ENCODE measurements at regions not wholly inside any gene's neighbourhood (a gene's known extent, or its start where the extent isn't known, plus 50 kb on each side); places are given as distances from the start of the nearest gene placed in this dataset.
"Not testable (repeated sequence)": the region's sequence is repeated elsewhere in the genome, so short reads cannot be mapped to it uniquely, and the experiment has no call there.

GRCh38 chr9:29200650-29201049 is 1627.4 kb upstream of the C9orf72 start:
- no peak for FAIRE-seq

GRCh38 chr9:29203244-29203930 is 1630.1 kb upstream of the C9orf72 start:
- FAIRE-seq, result no peak

GRCh38 chr9:29208670-29209069 is 1635.4 kb upstream of the C9orf72 start:
- peak; percentile 26 for FAIRE-seq

- no peak for FAIRE-seq
These were observed 1636.5 kb upstream of the C9orf72 start for GRCh38 chr9:29209748-29210291.

- FAIRE-seq, result no peak
These were observed 1637.8 kb upstream of the C9orf72 start for GRCh38 chr9:29211003-29211579.

- FAIRE-seq, result no peak
These were observed 1638.5 kb upstream of the C9orf72 start for GRCh38 chr9:29211580-29212396.

GRCh38 chr9:29212397-29213387 is 1639.4 kb upstream of the C9orf72 start:
- no peak for FAIRE-seq

GRCh38 chr9:29213417-29214153 is 1640.3 kb upstream of the C9orf72 start, which contains the start of gene LINGO2:
LINGO2 (minus strand) TSS chr9:29213601.
- FAIRE-seq, result no peak

- no peak for FAIRE-seq
These were observed 1640.9 kb upstream of the C9orf72 start for GRCh38 chr9:29214154-29214689.

- no peak for FAIRE-seq
These were observed 1641.5 kb upstream of the C9orf72 start for GRCh38 chr9:29214690-29215253.

GRCh38 chr9:29217966-29218365 is 1644.7 kb upstream of the C9orf72 start:
- FAIRE-seq, result no peak

- FAIRE-seq, result no peak
These were observed 1647.4 kb upstream of the C9orf72 start for GRCh38 chr9:29220596-29221251.

- FAIRE-seq, result no peak
These were observed 1655.3 kb upstream of the C9orf72 start for GRCh38 chr9:29228558-29228957.

- no peak for FAIRE-seq
These were observed 1657.7 kb upstream of the C9orf72 start for GRCh38 chr9:29230931-29231330.

GRCh38 chr9:29233193-29233592 is 1659.9 kb upstream of the C9orf72 start:
- no peak for FAIRE-seq

GRCh38 chr9:29241320-29241719 is 1668.0 kb upstream of the C9orf72 start:
- no peak for FAIRE-seq

- FAIRE-seq, result no peak
These were observed 1672.1 kb upstream of the C9orf72 start for GRCh38 chr9:29245351-29245750.

- not testable (repeated sequence) for FAIRE-seq
These were observed 1697.1 kb upstream of the C9orf72 start for GRCh38 chr9:29270400-29270799.

GRCh38 chr9:29282121-29282520 is 1708.8 kb upstream of the C9orf72 start:
- no peak for FAIRE-seq

GRCh38 chr9:29285818-29286217 is 1712.5 kb upstream of the C9orf72 start:
- FAIRE-seq, result no peak
